ENCODE measurements at regions not wholly inside any gene's neighbourhood (a gene's known extent, or its start where the extent isn't known, plus 50 kb on each side); places are given as distances from the start of the nearest gene placed in this dataset.

DNA sequence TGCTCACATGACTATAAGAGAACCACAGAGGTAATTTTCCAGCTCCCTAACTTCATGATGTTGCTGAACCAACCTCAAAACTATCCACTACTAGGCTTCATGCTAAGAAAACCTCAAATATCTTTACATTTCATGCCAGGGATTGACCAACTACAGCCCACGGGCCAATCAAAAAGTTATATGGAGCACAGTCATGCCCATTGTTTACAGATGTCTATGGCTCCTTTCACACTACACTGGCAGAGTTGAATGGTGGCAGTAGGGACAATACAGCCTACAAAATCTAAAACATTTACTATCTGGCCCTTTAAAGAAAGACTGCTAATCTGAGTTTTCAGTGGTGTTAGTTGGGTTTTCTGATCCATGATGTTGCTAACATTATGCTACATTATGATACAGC lies 154.8 kb downstream of the TM2D1 start:
- no peak overlapping the region for H3K27ac ChIP-seq (ENCODE audit: extremely low read depth, low read depth, low read length)
- H3K9me3 ChIP-seq (ENCODE audit: control insufficient read depth, insufficient read depth, low read depth, low read length): no peaks in the 10 kb centered on the region
- TF ChIP-seq MYNN (tag by site-specific recombination; IDR thresholded peaks at IDR 0.05; ENCODE audit: borderline replicate concordance): no peak
- TF ChIP-seq ZNF560 (tag by site-specific recombination; IDR thresholded peaks at IDR 0.05; ENCODE audit: borderline replicate concordance): no peak
- TF ChIP-seq OSR2 (tag by site-specific recombination; IDR thresholded peaks at IDR 0.05): no peak
- TF ChIP-seq ZNF2 (tag by site-specific recombination; IDR thresholded peaks at IDR 0.05): no peak
- no peak for TF ChIP-seq ZNF670 (tag by site-specific recombination; IDR thresholded peaks at IDR 0.05; ENCODE audit: low read depth)
- TF ChIP-seq, protein P1, sequence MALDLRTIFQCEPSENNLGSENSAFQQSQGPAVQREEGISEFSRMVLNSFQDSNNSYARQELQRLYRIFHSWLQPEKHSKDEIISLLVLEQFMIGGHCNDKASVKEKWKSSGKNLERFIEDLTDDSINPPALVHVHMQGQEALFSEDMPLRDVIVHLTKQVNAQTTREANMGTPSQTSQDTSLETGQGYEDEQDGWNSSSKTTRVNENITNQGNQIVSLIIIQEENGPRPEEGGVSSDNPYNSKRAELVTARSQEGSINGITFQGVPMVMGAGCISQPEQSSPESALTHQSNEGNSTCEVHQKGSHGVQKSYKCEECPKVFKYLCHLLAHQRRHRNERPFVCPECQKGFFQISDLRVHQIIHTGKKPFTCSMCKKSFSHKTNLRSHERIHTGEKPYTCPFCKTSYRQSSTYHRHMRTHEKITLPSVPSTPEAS (tag by site-specific recombination; IDR thresholded peaks at IDR 0.05): no peak
- TF ChIP-seq, protein P2, sequence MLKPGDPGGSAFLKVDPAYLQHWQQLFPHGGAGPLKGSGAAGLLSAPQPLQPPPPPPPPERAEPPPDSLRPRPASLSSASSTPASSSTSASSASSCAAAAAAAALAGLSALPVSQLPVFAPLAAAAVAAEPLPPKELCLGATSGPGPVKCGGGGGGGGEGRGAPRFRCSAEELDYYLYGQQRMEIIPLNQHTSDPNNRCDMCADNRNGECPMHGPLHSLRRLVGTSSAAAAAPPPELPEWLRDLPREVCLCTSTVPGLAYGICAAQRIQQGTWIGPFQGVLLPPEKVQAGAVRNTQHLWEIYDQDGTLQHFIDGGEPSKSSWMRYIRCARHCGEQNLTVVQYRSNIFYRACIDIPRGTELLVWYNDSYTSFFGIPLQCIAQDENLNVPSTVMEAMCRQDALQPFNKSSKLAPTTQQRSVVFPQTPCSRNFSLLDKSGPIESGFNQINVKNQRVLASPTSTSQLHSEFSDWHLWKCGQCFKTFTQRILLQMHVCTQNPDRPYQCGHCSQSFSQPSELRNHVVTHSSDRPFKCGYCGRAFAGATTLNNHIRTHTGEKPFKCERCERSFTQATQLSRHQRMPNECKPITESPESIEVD (tag by site-specific recombination; IDR thresholded peaks at IDR 0.05): no peak
- TF ChIP-seq ZNF121 (tag by site-specific recombination; IDR thresholded peaks at IDR 0.05): no peak
- no peak for TF ChIP-seq ZNF623 (tag by site-specific recombination; IDR thresholded peaks at IDR 0.05)
- TF ChIP-seq ZNF211 (tag by site-specific recombination; IDR thresholded peaks at IDR 0.05; ENCODE audit: low read depth): no peak
- H3K4me1 ChIP-seq (ENCODE audit: control insufficient read depth, insufficient read depth, low read length): peaks cover 5% of the 10 kb centered on the region; the same call in 1 of the 2 replicates
- ChIA-PET CTCF (interaction anchor here (1.1 to 1.9 kb wide), 4 partner anchors 13 to 283 kb away, joined by 4 to 9 read pairs (median 6); no protein-coding TSS in a partner anchor), POLR2A (no interaction called here)
- H3K36me3 ChIP-seq (ENCODE audit: control insufficient read depth in 2 of 2, insufficient read depth in 1 of 2, low read length in 2 of 2): no peaks in the 10 kb centered on the region
- no peak overlapping the region for H3K4me3 ChIP-seq (ENCODE audit: low read depth, low read length)

DNA sequence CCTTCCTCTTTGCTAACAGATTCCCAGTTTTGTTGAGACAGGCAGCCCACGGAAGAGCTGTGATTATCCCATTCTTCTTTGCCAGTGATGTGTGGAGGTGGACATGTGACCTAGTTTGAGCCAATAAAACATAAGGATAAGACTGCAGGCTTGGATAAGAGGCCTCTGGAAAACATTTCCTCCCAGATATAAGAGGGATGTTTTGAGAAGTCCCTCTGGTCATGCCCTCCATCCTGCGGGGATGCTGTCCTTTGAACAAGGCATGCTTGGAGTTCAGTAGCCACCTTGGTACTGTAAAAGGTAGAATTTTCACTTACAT lies 155.7 kb downstream of the TM2D1 start:
- H3K27ac ChIP-seq (ENCODE audit: extremely low read depth, low read depth, low read length): 0 out of 2 replicates have a peak overlapping the region, but pooled peaks have one; percentile 11
- H3K9me3 ChIP-seq (ENCODE audit: control insufficient read depth, insufficient read depth, low read depth, low read length): no peaks in the 10 kb centered on the region
- ChIA-PET CTCF (interaction anchor here (0.6 to 1.8 kb wide), 3 partner anchors 21 to 391 kb away, joined by 3 to 9 read pairs (median 4); no protein-coding TSS in a partner anchor), POLR2A (no interaction called here)
- H3K4me3 ChIP-seq (ENCODE audit: low read depth, low read length): no peak overlapping the region
- H3K36me3 ChIP-seq (ENCODE audit: control insufficient read depth in 2 of 2, insufficient read depth in 1 of 2, low read length in 2 of 2): no peaks in the 10 kb centered on the region
- peaks cover 5% of the 10 kb centered on the region; the same call in 1 of the 2 replicates for H3K4me1 ChIP-seq (ENCODE audit: control insufficient read depth, insufficient read depth, low read length)
- TF ChIP-seq ZNF341 (tag by site-specific recombination; IDR thresholded peaks at IDR 0.05; ENCODE audit: low read depth) (0 out of 2 replicates have a peak, but pooled peaks have one; percentile 26), ZNF48 (tag by site-specific recombination; IDR thresholded peaks at IDR 0.05) (no peak), ZNF211 (tag by site-specific recombination; IDR thresholded peaks at IDR 0.05; ENCODE audit: low read depth) (no peak)

DNA sequence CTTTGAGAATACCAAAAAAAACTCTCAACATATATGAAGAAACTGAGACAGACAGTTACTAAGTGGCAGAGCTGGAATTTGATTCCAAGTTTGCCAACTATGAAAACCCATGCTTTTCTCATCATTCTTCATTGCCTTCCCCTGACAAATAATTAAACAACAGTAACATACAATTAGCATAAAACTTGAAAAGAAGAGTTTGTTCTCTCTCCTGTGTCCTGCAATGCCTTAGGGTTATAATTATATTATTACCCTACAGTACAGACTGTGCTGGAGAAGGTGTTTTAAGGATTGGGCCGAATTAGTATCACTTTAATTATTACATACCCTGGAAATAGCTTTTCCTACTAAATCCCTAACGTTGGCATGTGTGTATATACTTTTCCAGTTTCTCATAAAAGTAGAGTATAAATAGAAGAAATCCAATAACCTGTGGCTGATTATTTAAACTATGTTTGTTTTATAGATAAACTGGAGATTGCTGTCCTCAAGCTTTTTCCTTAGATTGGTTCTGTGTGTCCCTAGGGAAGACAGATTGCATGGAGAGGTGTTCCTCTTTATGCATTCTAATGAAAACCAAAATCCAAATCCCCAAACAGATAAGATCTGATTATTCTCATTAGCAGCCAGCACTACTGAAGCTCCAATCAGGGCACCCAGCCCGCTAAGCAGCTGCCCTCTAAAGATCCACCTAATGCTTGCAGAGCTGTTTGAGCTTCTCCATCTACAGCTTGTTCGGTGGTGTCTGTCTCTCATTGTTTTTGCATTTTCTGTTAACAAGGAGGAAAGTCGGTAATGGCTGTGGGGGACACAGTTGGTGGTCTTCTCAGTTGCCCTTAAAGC lies 156.3 kb downstream of the TM2D1 start:
- Histone ChIP-seq H3K4me1 (ENCODE audit: control insufficient read depth, insufficient read depth, low read length) (peaks cover 5% of the 10 kb centered on the region; the same call in 1 of the 2 replicates), H3K9me3 (ENCODE audit: control insufficient read depth, insufficient read depth, low read depth, low read length) (no peaks in the 10 kb centered on the region), H3K27ac (ENCODE audit: extremely low read depth, low read depth, low read length) (0 out of 2 replicates have a peak overlapping the region, but pooled peaks have one; percentile 11), H3K36me3 (ENCODE audit: control insufficient read depth in 2 of 2, insufficient read depth in 1 of 2, low read length in 2 of 2) (no peaks in the 10 kb centered on the region), H3K4me3 (ENCODE audit: low read depth, low read length) (no peak overlapping the region)
- ChIA-PET POLR2A (interaction anchor here (0.6 kb wide), 1 partner anchor 283 kb away, joined by 3 read pairs; no protein-coding TSS in a partner anchor), CTCF (interaction anchor here (0.6 to 1.8 kb wide), 4 partner anchors 21 to 390 kb away, joined by 3 to 9 read pairs (median 4); no protein-coding TSS in a partner anchor)
- TF ChIP-seq MZF1 (tag by site-specific recombination; IDR thresholded peaks at IDR 0.05; ENCODE audit: borderline replicate concordance): peak; percentile 85; the same call in 1 of the 2 replicates
- 0 out of 2 replicates have a peak, but pooled peaks have one; percentile 46 for TF ChIP-seq ZNF843 (tag by site-specific recombination; IDR thresholded peaks at IDR 0.05)
- TF ChIP-seq FEZF1 (tag by site-specific recombination; IDR thresholded peaks at IDR 0.05): 0 out of 2 replicates have a peak, but pooled peaks have one; percentile 22
- TF ChIP-seq, protein P3, sequence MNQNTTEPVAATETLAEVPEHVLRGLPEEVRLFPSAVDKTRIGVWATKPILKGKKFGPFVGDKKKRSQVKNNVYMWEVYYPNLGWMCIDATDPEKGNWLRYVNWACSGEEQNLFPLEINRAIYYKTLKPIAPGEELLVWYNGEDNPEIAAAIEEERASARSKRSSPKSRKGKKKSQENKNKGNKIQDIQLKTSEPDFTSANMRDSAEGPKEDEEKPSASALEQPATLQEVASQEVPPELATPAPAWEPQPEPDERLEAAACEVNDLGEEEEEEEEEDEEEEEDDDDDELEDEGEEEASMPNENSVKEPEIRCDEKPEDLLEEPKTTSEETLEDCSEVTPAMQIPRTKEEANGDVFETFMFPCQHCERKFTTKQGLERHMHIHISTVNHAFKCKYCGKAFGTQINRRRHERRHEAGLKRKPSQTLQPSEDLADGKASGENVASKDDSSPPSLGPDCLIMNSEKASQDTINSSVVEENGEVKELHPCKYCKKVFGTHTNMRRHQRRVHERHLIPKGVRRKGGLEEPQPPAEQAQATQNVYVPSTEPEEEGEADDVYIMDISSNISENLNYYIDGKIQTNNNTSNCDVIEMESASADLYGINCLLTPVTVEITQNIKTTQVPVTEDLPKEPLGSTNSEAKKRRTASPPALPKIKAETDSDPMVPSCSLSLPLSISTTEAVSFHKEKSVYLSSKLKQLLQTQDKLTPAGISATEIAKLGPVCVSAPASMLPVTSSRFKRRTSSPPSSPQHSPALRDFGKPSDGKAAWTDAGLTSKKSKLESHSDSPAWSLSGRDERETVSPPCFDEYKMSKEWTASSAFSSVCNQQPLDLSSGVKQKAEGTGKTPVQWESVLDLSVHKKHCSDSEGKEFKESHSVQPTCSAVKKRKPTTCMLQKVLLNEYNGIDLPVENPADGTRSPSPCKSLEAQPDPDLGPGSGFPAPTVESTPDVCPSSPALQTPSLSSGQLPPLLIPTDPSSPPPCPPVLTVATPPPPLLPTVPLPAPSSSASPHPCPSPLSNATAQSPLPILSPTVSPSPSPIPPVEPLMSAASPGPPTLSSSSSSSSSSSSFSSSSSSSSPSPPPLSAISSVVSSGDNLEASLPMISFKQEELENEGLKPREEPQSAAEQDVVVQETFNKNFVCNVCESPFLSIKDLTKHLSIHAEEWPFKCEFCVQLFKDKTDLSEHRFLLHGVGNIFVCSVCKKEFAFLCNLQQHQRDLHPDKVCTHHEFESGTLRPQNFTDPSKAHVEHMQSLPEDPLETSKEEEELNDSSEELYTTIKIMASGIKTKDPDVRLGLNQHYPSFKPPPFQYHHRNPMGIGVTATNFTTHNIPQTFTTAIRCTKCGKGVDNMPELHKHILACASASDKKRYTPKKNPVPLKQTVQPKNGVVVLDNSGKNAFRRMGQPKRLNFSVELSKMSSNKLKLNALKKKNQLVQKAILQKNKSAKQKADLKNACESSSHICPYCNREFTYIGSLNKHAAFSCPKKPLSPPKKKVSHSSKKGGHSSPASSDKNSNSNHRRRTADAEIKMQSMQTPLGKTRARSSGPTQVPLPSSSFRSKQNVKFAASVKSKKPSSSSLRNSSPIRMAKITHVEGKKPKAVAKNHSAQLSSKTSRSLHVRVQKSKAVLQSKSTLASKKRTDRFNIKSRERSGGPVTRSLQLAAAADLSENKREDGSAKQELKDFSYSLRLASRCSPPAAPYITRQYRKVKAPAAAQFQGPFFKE (tag by site-specific recombination; IDR thresholded peaks at IDR 0.05; ENCODE audit: borderline replicate concordance): no peak
- TF ChIP-seq ZNF776 (tag by site-specific recombination; IDR thresholded peaks at IDR 0.05; ENCODE audit: borderline replicate concordance): no peak
- TF ChIP-seq, protein P4, sequence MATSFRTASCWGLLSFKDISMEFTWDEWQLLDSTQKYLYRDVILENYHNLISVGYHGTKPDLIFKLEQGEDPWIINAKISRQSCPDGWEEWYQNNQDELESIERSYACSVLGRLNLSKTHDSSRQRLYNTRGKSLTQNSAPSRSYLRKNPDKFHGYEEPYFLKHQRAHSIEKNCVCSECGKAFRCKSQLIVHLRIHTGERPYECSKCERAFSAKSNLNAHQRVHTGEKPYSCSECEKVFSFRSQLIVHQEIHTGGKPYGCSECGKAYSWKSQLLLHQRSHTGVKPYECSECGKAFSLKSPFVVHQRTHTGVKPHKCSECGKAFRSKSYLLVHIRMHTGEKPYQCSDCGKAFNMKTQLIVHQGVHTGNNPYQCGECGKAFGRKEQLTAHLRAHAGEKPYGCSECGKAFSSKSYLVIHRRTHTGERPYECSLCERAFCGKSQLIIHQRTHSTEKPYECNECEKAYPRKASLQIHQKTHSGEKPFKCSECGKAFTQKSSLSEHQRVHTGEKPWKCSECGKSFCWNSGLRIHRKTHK (tag by site-specific recombination; IDR thresholded peaks at IDR 0.05): no peak
- no peak for TF ChIP-seq ZNF548 (tag by site-specific recombination; IDR thresholded peaks at IDR 0.05)

Data from HEK293 (cell line).